ENCODE measurements at regions not wholly inside any gene's neighbourhood (a gene's known extent, or its start where the extent isn't known, plus 50 kb on each side); places are given as distances from the start of the nearest gene placed in this dataset.

GRCh38 chr5:97478483-97478882 lies 295.4 kb upstream of the RIOK2 start:
- no peak for DNase-seq
- H3K27me3 Mint-ChIP-seq = no peaks in the 10 kb centered on the region
- no peak overlapping the region for H3K4me3 Mint-ChIP-seq
- H3K36me3 Mint-ChIP-seq (ENCODE audit: low read depth) = no peaks in the 10 kb centered on the region
- intact Hi-C loops (cut with micrococcal nuclease) = no loop called here
- no peaks in the 10 kb centered on the region for H3K4me1 Mint-ChIP-seq
- CTCF ChIA-PET = no interaction called here
- no peaks in the 10 kb centered on the region for H3K9me3 Mint-ChIP-seq
- H3K27ac Mint-ChIP-seq = no peak overlapping the region
- TF ChIP-seq CTCF (IDR thresholded peaks at IDR 0.05) = no peak
- POLR2A ChIA-PET = no interaction called here
- no peak for ATAC-seq (ENCODE audit: low read depth)

DNA sequence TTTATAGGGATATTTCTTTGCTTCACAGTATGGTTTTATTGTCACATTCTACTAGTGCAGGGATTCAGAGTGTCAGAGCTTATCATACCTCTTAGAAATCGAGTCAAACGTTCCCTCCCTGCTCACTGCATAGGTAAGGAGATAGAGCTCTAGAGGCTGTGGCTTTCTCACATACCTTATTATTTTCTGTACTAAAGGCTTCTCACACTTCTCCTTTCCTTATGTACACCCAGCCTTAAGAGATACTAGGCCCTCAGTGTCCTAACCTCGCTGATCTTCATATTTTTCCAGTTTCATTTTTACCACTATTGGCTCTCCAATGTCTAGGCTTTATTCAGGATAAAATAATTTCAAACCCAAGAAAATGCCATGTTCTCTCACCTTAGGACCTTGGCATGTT lies 297.3 kb upstream of the RIOK2 start:
- intact Hi-C loops (cut with micrococcal nuclease) = no loop called here
- POLR2A ChIA-PET = no interaction called here
- Mint-ChIP-seq H3K36me3 (ENCODE audit: low read depth) (no peaks in the 10 kb centered on the region), H3K4me1 (no peaks in the 10 kb centered on the region), H3K9me3 (peaks cover 2% of the 10 kb centered on the region), H3K4me3 (no peak overlapping the region), H3K27ac (no peak overlapping the region), H3K27me3 (no peaks in the 10 kb centered on the region)
- TF ChIP-seq CTCF (IDR thresholded peaks at IDR 0.05) = no peak
- CTCF ChIA-PET = no interaction called here
- DNase-seq (no peak), ATAC-seq (ENCODE audit: low read depth) (no peak)

GRCh38 chr5:97488126-97488668 lies 305.1 kb upstream of the RIOK2 start:
- Mint-ChIP-seq H3K36me3 (ENCODE audit: low read depth) (no peaks in the 10 kb centered on the region), H3K27ac (no peak overlapping the region), H3K4me1 (no peaks in the 10 kb centered on the region), H3K4me3 (no peak overlapping the region), H3K9me3 (peaks cover 2% of the 10 kb centered on the region), H3K27me3 (peaks cover 2% of the 10 kb centered on the region)
- no peak for TF ChIP-seq CTCF (IDR thresholded peaks at IDR 0.05)
- intact Hi-C loops (cut with micrococcal nuclease) = no loop called here
- POLR2A ChIA-PET = no interaction called here
- ATAC-seq (ENCODE audit: low read depth) (no peak), DNase-seq (no peak)
- CTCF ChIA-PET = no interaction called here

DNA sequence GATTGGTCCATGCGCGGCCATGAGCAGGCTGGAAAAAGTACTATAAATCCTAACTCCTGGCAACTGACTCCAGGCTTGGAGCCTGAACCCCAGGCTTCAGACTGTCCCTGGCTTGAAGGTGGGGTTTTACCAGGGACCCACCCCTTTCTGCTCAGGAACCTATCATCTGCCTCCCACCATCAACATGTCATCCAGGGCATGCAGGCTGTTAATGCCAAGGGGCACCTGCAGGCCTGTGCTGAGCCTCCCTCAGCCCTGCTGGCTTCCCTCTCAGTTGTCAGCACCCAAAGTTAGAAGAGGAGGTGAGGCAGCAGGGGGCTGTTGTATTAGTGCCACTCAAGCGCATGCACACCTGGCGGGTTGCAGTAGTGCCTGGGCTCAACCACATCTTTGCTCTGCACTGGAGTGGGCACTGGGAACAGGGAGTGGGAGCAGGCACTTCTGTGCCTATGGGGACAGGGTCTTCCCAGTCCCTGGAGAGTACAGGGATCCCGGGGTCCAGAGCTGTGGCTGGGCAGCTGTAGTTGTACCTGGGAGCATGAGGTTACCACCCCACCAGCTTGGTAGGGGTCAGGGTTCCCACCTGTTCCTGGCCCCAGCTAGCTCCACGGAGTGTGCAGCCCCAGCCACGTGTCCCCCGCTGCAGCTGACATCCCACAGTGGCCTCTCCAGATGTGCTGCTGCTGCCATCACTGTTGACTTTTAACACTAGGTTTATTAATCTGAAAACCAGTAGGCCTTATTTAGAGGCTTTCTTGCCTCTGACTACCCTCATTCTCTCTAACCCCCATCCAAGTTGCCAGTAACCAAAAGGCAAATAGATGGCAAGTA lies 306.2 kb upstream of the RIOK2 start:
- no peak overlapping the region for H3K27ac Mint-ChIP-seq
- ATAC-seq (ENCODE audit: low read depth) (no peak), DNase-seq (no peak)
- intact Hi-C loops (cut with micrococcal nuclease) = no loop called here
- POLR2A ChIA-PET = no interaction called here
- no peak overlapping the region for H3K4me3 Mint-ChIP-seq
- CTCF ChIA-PET = no interaction called here
- H3K4me1 Mint-ChIP-seq = no peaks in the 10 kb centered on the region
- H3K9me3 Mint-ChIP-seq = peaks cover under 1% of the 10 kb centered on the region
- no peaks in the 10 kb centered on the region for H3K36me3 Mint-ChIP-seq (ENCODE audit: low read depth)
- no peak for TF ChIP-seq CTCF (IDR thresholded peaks at IDR 0.05)
- peaks cover 2% of the 10 kb centered on the region for H3K27me3 Mint-ChIP-seq

GRCh38 chr5:97494465-97494864 lies 311.4 kb upstream of the RIOK2 start:
- no peak for ATAC-seq (ENCODE audit: low read depth)
- Mint-ChIP-seq H3K4me1 (no peaks in the 10 kb centered on the region), H3K4me3 (no peak overlapping the region), H3K9me3 (no peaks in the 10 kb centered on the region), H3K27ac (no peak overlapping the region), H3K27me3 (peaks cover 2% of the 10 kb centered on the region), H3K36me3 (ENCODE audit: low read depth) (no peaks in the 10 kb centered on the region)
- CTCF ChIA-PET = no interaction called here
- no peak for TF ChIP-seq CTCF (IDR thresholded peaks at IDR 0.05)
- DNase-seq = no peak
- intact Hi-C loops (cut with micrococcal nuclease) = no loop called here
- POLR2A ChIA-PET = no interaction called here

Data from activated B cell treated with CpG ODN at 0.5 μM for 24 hours (primary cell).